Ishikawa (cell line): ENCODE measurements at regions not wholly inside any gene's neighbourhood (a gene's known extent, or its start where the extent isn't known, plus 50 kb on each side); places are given as distances from the start of the nearest gene placed in this dataset.

Source experiments
- CEBPB ChIP-seq: IDR thresholded peaks from 2 replicates; pipeline ENCODE4 v1.6.1; 2012
- CREB1 ChIP-seq: IDR thresholded peaks from 2 replicates; pipeline ENCODE4 v1.6.1; 2012; ENCODE audit warnings: low read depth
- EGR1 ChIP-seq: IDR thresholded peaks from 2 replicates; pipeline ENCODE4 v1.6.1; 2012
- EP300 ChIP-seq: IDR thresholded peaks from 2 replicates; pipeline ENCODE4 v1.6.1; 2012; ENCODE audit warnings: borderline replicate concordance
- FOXM1 ChIP-seq: IDR thresholded peaks from 2 replicates; pipeline ENCODE4 v1.6.1; 2012; ENCODE audit warnings: low read depth, borderline replicate concordance
- NFIC ChIP-seq: IDR thresholded peaks from 2 replicates; pipeline ENCODE4 v1.6.1; 2012
- RAD21 ChIP-seq: IDR thresholded peaks from 2 replicates; pipeline ENCODE4 v1.6.1; 2012; ENCODE audit warnings: low read depth
- REST ChIP-seq: IDR thresholded peaks from 2 replicates; pipeline ENCODE4 v1.6.1; 2012; ENCODE audit warnings: low read depth, mild to moderate bottlenecking
- TAF1 ChIP-seq: IDR thresholded peaks from 2 replicates; pipeline ENCODE4 v1.6.1; 2012; ENCODE audit warnings: low read depth, mild to moderate bottlenecking
- TCF12 ChIP-seq: IDR thresholded peaks from 2 replicates; pipeline ENCODE4 v1.6.1; 2012; ENCODE audit warnings: low read depth
- TEAD4 ChIP-seq: IDR thresholded peaks from 2 replicates; pipeline ENCODE4 v1.6.1; 2012
- USF1 ChIP-seq: IDR thresholded peaks from 2 replicates; pipeline ENCODE4 v1.6.1; 2012
- YY1 ChIP-seq: IDR thresholded peaks from 2 replicates; pipeline ENCODE4 v1.6.1; 2012; ENCODE audit warnings: low read depth
- ZBTB7A ChIP-seq: IDR thresholded peaks from 2 replicates; pipeline ENCODE4 v1.6.1; 2012; ENCODE audit warnings: low read depth
- TF ChIP-seq, protein P1 (sequence below): IDR thresholded peaks from 2 replicates; pipeline ENCODE4 v1.6.1; 2012

DNA sequence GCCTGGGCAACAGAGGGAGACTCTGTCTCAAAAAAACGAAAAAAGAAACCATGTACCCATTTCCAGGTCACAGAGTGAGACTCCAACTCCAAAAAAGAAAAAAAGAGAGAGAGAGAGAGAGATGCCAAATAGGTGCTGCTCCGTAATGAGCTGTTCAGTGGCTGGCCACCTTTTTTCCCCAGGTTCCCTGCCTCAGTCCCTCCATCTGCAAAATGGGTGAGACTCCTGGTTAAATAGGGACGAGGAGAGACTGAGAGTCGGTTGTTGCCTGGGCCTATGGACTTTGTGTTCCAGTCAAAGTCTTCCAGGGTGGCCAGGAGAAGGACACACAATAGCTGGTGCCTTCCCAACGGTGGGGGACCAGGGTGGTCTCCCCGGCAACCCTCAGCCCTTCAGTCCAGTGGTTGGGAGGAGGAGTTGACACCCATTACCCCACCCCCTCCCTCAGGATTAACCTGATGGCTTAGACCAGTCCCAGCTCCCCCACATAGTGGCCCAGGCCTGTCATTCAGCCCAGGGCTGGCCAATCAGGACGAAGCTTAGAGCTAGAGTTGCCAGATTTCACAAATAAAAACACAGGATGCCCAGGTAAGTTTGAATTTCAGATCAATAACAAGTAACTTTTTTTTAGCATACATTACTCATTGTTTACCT is 258.2 kb downstream of the PARN start:
- no peak for TF ChIP-seq USF1
- TF ChIP-seq FOXM1, result no peak
- TF ChIP-seq EGR1, result no peak
- TF ChIP-seq CEBPB, result no peak
- no peak for TF ChIP-seq TCF12
- no peak for TF ChIP-seq RAD21
- no peak for TF ChIP-seq ZBTB7A
- no peak for TF ChIP-seq TAF1

- TF ChIP-seq FOXM1, result no peak
- no peak for TF ChIP-seq USF1
- no peak for TF ChIP-seq YY1
- no peak for TF ChIP-seq TEAD4
- TF ChIP-seq CEBPB, result no peak
- TF ChIP-seq EGR1, result no peak
- TF ChIP-seq RAD21, result no peak
- TF ChIP-seq TCF12, result no peak
- no peak for TF ChIP-seq CREB1
- TF ChIP-seq, protein P1, sequence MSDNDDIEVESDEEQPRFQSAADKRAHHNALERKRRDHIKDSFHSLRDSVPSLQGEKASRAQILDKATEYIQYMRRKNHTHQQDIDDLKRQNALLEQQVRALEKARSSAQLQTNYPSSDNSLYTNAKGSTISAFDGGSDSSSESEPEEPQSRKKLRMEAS, result no peak
- no peak for TF ChIP-seq ZBTB7A
- no peak for TF ChIP-seq TAF1
- no peak for TF ChIP-seq EP300
- no peak for TF ChIP-seq REST
Observed at GRCh38 chr16:14370736-14371234, 259.3 kb downstream of the PARN start.

GRCh38 chr16:14369734-14370598 is 260.1 kb downstream of the PARN start:
- TF ChIP-seq, protein P1, result peak; percentile 78
- 0 out of 2 replicates have a peak, but pooled peaks have one; percentile 16 for TF ChIP-seq TAF1
- TF ChIP-seq USF1, result no peak; the same call in 1 of the 2 replicates
- no peak for TF ChIP-seq CEBPB
- TF ChIP-seq CREB1, result no peak
- 0 out of 2 replicates have a peak, but pooled peaks have one; percentile 28 for TF ChIP-seq ZBTB7A
- peak; percentile 82 for TF ChIP-seq EP300
- TF ChIP-seq NFIC, result peak; percentile 56
- no peak for TF ChIP-seq YY1
- TF ChIP-seq TCF12, result peak; percentile 77
- TF ChIP-seq TEAD4, result 0 out of 2 replicates have a peak, but pooled peaks have one; percentile 33
- TF ChIP-seq RAD21, result peak; percentile 19; the same call in 1 of the 2 replicates

DNA sequence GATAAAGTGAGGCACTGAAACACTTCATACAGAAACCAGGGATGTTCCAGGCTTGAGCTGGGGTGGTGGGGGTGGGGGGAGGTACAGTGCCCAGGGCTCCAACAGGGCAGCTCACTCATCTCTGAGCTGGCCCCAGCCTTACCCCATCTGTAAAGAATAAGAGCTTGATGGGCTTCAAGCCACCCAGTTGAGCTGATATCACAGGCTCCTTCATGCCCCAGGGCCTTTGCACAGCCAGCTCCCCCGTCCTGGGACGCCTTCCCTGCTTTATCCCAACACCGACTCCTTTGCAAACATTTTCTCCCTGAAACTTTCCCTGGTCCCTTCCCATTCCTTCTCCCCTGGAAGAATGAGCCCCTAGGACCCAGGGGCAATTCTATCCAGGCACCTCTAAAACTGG is 261.7 kb downstream of the PARN start:
- no peak for TF ChIP-seq TEAD4
- no peak for TF ChIP-seq TCF12
- TF ChIP-seq TAF1, result no peak
- TF ChIP-seq ZBTB7A, result no peak
- TF ChIP-seq FOXM1, result no peak
- TF ChIP-seq RAD21, result no peak
- TF ChIP-seq USF1, result no peak
- no peak for TF ChIP-seq YY1
- TF ChIP-seq NFIC, result no peak

- TF ChIP-seq TAF1 (no peak), CEBPB (no peak), ZBTB7A (no peak), NFIC (no peak)
- TF ChIP-seq, protein P1, result no peak
Observed at GRCh38 chr16:14366974-14367707, 262.9 kb downstream of the PARN start.

- TF ChIP-seq TEAD4 (no peak), TAF1 (no peak), EGR1 (no peak), FOXM1 (no peak), RAD21 (no peak), CEBPB (no peak), EP300 (no peak), REST (no peak), YY1 (no peak), TCF12 (no peak), NFIC (no peak), USF1 (no peak), ZBTB7A (no peak), CREB1 (no peak)
- TF ChIP-seq, protein P1, result no peak
Observed at GRCh38 chr16:14366447-14366846, 263.6 kb downstream of the PARN start.
